Bronchial epithelial cell (primary cell): ENCODE measurements at regions not wholly inside any gene's neighbourhood (a gene's known extent, or its start where the extent isn't known, plus 50 kb on each side); places are given as distances from the start of the nearest gene placed in this dataset.

Experiments used
- DNase-seq: peaks from one replicate; pipeline ENCODE4 v3.0.0-alpha.2; 2010; ENCODE audit warnings: low read depth
- FAIRE-seq: peaks from 2 replicates; lab custom pipeline; 2011; peaks lifted over from hg19 to GRCh38; lab: Jason Lieb, UNC
- H3K27me3 ChIP-seq: 2 replicates; pipeline ENCODE4 v1.5.1; 2011; ENCODE audit warnings: low read length; ENCODE audit not compliant: control insufficient read depth, insufficient read depth
- H3K36me3 ChIP-seq: 2 replicates; pipeline ENCODE4 v1.5.1; 2011; ENCODE audit warnings: low read length; ENCODE audit not compliant: control insufficient read depth, insufficient read depth
- H3K4me3 ChIP-seq: 2 replicates; pipeline ENCODE4 v1.5.1; 2011; ENCODE audit warnings: mild to moderate bottlenecking, low read depth, low read length, control low read depth
- TF ChIP-seq, protein P1 (sequence below): IDR thresholded peaks from 2 replicates; pipeline ENCODE4 v1.5.1; 2011; ENCODE audit warnings: mild to moderate bottlenecking, moderate library complexity, low read length, control low read depth, inconsistent platforms; ENCODE audit not compliant: insufficient read depth, severe bottlenecking

DNA sequence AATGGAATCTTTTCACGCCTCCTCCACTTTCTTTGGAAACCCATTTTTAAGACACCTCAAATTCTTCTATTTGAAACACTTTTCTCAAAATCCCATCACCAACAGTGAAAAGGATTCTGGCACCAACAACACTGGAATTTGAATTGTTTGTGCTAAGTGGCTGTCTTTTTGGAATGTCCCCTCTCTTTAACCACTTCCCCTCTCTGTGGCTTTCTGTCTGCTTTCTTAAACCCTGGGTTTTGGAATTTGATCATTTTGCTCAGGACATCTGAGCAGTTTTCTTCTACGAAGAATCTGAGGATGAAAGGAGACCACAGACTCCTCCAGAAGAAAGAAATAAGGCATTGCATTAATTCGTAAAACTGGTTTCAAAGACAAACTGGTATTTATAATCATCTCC is 89.0 kb downstream of the MXRA5 start:
- no peaks in the 10 kb centered on the region for H3K27me3 ChIP-seq
- TF ChIP-seq, protein P1, sequence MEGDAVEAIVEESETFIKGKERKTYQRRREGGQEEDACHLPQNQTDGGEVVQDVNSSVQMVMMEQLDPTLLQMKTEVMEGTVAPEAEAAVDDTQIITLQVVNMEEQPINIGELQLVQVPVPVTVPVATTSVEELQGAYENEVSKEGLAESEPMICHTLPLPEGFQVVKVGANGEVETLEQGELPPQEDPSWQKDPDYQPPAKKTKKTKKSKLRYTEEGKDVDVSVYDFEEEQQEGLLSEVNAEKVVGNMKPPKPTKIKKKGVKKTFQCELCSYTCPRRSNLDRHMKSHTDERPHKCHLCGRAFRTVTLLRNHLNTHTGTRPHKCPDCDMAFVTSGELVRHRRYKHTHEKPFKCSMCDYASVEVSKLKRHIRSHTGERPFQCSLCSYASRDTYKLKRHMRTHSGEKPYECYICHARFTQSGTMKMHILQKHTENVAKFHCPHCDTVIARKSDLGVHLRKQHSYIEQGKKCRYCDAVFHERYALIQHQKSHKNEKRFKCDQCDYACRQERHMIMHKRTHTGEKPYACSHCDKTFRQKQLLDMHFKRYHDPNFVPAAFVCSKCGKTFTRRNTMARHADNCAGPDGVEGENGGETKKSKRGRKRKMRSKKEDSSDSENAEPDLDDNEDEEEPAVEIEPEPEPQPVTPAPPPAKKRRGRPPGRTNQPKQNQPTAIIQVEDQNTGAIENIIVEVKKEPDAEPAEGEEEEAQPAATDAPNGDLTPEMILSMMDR: no peak
- no peak for FAIRE-seq
- no peak overlapping the region for H3K4me3 ChIP-seq
- no peaks in the 10 kb centered on the region for H3K36me3 ChIP-seq
- DNase-seq: no peak

DNA sequence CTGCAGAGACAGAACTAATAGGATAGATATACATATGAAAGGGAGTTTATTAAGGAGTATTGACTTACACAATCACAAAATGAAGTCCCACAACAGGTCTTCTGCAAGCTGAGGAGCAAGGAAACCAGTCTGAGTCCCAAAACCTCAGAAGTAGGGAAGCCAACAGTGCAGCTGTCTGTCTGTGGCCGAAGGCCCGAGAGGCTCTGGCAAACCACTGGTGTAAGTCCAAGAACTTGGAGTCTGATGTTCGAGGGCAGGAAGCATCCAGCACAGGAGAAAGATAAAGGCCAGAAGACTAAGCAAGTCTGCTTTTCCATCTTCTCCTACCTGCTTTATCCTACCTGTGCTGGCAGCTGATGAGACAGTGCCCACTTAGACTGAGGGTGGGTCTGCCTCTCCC is 89.6 kb downstream of the MXRA5 start:
- no peak overlapping the region for H3K4me3 ChIP-seq
- DNase-seq (no peak), FAIRE-seq (no peak)
- TF ChIP-seq, protein P1: no peak
- H3K36me3 ChIP-seq: no peaks in the 10 kb centered on the region
- no peaks in the 10 kb centered on the region for H3K27me3 ChIP-seq

DNA sequence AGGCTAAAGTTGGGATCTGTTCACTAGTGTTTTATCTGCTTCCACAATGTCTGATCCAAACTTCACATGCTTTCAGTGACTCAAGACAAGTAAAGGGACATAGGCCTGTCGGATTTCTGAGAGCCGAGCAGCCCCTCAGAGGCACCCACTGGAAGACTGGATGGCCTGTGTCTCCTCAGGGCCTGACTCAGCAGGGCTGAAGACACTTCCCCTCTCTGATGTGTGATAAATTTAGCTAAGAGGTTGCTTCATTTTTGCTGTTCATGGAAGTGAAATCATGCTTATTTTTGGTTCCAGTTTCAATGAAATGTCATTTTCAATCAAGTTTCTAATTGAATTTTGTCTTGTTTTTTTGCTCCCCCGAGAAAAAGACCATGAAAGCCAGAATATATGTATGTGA is 93.7 kb downstream of the MXRA5 start:
- FAIRE-seq (no peak), DNase-seq (no peak)
- no peaks in the 10 kb centered on the region for H3K36me3 ChIP-seq
- no peaks in the 10 kb centered on the region for H3K27me3 ChIP-seq
- TF ChIP-seq, protein P1: no peak
- H3K4me3 ChIP-seq: no peak overlapping the region

DNA sequence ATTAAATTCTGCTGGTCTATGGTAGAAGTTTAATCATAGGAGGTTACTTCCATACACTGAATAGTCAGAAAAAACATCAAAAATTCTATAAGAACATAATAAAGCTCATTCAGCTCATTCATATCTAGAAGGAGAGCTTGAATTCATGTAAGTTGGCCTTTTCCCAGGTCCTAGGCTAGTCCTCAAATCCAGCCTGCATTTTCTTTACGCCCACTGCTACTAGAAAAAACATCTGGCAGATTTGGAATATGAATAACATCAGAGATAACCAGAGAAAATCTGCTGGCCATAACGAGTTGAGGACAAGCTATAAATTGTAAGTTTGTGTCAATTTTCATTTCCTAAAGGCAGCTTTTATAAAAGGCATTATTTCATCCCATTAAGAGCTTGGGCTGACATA is 95.5 kb downstream of the MXRA5 start:
- no peaks in the 10 kb centered on the region for H3K27me3 ChIP-seq
- DNase-seq (no peak), FAIRE-seq (no peak)
- no peak overlapping the region for H3K4me3 ChIP-seq
- H3K36me3 ChIP-seq: no peaks in the 10 kb centered on the region
- TF ChIP-seq, protein P1: no peak

DNA sequence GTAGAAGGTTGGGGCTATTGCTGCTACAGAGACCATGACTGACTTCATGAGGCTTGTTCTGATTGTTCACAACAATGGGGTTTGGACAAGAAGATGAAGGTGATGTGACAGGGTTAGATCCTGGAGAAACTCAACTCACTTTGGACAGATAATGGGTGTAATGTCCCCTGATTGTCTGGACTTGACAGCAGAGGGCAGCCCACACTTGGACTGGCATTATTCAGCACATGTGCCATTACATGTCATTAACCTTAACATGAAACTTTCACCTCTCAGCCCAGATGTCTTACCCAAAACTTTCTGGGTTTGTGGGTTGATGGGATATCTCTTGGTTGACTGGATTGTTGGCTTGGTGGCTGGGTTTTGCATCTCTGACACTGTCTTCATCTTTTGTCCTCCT is 101.5 kb downstream of the MXRA5 start:
- DNase-seq (peak; percentile 20), FAIRE-seq (peak; percentile 13)
- Histone ChIP-seq H3K4me3 (no peak overlapping the region), H3K36me3 (no peaks in the 10 kb centered on the region), H3K27me3 (no peaks in the 10 kb centered on the region)
- TF ChIP-seq, protein P1: peak; percentile 50

DNA sequence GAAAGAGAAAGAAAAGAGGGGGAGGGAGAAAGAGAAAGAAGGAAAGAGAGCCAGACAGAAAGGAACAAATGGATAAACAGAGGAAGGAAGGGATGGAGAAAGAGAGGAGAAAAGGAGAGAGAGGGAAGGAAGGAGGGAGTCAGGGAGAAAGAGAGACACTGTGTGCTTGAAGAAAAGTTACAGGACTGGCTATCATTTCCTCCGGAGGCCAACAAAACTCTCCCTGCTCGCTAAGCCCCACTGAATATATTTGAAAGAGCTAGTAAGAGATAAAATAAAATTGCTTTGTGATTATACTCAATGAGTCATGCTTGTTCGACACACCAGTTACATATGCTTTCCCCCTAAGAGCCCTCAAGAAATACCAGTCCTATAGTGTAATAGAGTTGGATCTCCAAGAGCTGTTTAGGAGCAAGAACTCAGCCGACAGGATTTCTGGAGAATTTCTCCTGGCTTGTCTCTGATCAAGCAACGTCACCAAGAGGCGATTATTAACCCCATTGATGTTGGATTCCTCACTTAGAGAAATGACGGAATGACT is 102.2 kb downstream of the MXRA5 start:
- Histone ChIP-seq H3K27me3 (no peaks in the 10 kb centered on the region), H3K36me3 (no peaks in the 10 kb centered on the region), H3K4me3 (no peak overlapping the region)
- TF ChIP-seq, protein P1: no peak
- no peak for FAIRE-seq
- peak; percentile 50 for DNase-seq
